NT2/D1 (cell line): ENCODE measurements at regions not wholly inside any gene's neighbourhood (a gene's known extent, or its start where the extent isn't known, plus 50 kb on each side); places are given as distances from the start of the nearest gene placed in this dataset.

Experiments
- SUZ12 ChIP-seq: IDR thresholded peaks from 2 replicates; pipeline ENCODE4 v1.6.1; 2011; ENCODE audit not compliant: insufficient read length, insufficient read depth; ENCODE audit errors: extremely low read depth
- YY1 ChIP-seq: IDR thresholded peaks from 2 replicates; pipeline ENCODE4 v1.6.1; 2011; ENCODE audit not compliant: insufficient read length, insufficient read depth
- ZNF274 ChIP-seq: IDR thresholded peaks from 2 replicates; pipeline ENCODE4 v1.6.1; 2011; ENCODE audit warnings: mild to moderate bottlenecking, low read depth, low read length

GRCh38 chr7:52320610-52321009 is 714.8 kb upstream of the POM121L12 start:
- TF ChIP-seq ZNF274, result no peak
- no peak for TF ChIP-seq YY1
- no peak for TF ChIP-seq SUZ12
